ENCODE measurements at regions not wholly inside any gene's neighbourhood (a gene's known extent, or its start where the extent isn't known, plus 50 kb on each side); places are given as distances from the start of the nearest gene placed in this dataset.

- no peak overlapping the region for H3K4me3 ChIP-seq (ENCODE audit: low read depth, low read length)
- no peak for DNase-seq (ENCODE audit: low read depth, low spot score)
- in situ Hi-C loops (cut with HindIII; ENCODE audit: low sequenced_read_pairs): no loop called here
- TF ChIP-seq CTCF (IDR thresholded peaks at IDR 0.05; ENCODE audit: low read depth, low read length): no peak
Measured at GRCh38 chr12:93174473-93174872, 203.3 kb upstream of the NUDT4 start.

GRCh38 chr12:93176165-93176564, 201.6 kb upstream of the NUDT4 start:
- TF ChIP-seq CTCF (IDR thresholded peaks at IDR 0.05; ENCODE audit: low read depth, low read length): no peak
- in situ Hi-C loops (cut with HindIII; ENCODE audit: low sequenced_read_pairs): no loop called here
- no peak overlapping the region for H3K4me3 ChIP-seq (ENCODE audit: low read depth, low read length)
- peak; percentile 48 for DNase-seq (ENCODE audit: low read depth, low spot score)

- H3K4me3 ChIP-seq (ENCODE audit: low read depth, low read length): no peak overlapping the region
- in situ Hi-C loops (cut with HindIII; ENCODE audit: low sequenced_read_pairs): no loop called here
- no peak for DNase-seq (ENCODE audit: low read depth, low spot score)
Measured at GRCh38 chr12:93176610-93177126, 201.1 kb upstream of the NUDT4 start.

GRCh38 chr12:93177208-93178153, 200.2 kb upstream of the NUDT4 start:
- no peak overlapping the region for H3K4me3 ChIP-seq (ENCODE audit: low read depth, low read length)
- in situ Hi-C loops (cut with HindIII; ENCODE audit: low sequenced_read_pairs): no loop called here
- TF ChIP-seq CTCF (IDR thresholded peaks at IDR 0.05; ENCODE audit: low read depth, low read length): no peak
- DNase-seq (ENCODE audit: low read depth, low spot score): no peak

More at GRCh38 chr12:93176610-93177126, 201.1 kb upstream of the NUDT4 start:
- no peak for TF ChIP-seq CTCF (IDR thresholded peaks at IDR 0.05; ENCODE audit: low read depth, low read length)

- no peak overlapping the region for H3K4me3 ChIP-seq (ENCODE audit: low read depth, low read length)
- DNase-seq (ENCODE audit: low read depth, low spot score): no peak
- no peak for TF ChIP-seq CTCF (IDR thresholded peaks at IDR 0.05; ENCODE audit: low read depth, low read length)
- in situ Hi-C loops (cut with HindIII; ENCODE audit: low sequenced_read_pairs): no loop called here
Measured at GRCh38 chr12:93178154-93178878, 199.4 kb upstream of the NUDT4 start.

- no peak overlapping the region for H3K4me3 ChIP-seq (ENCODE audit: low read depth, low read length)
- TF ChIP-seq CTCF (IDR thresholded peaks at IDR 0.05; ENCODE audit: low read depth, low read length): no peak
- DNase-seq (ENCODE audit: low read depth, low spot score): no peak
- in situ Hi-C loops (cut with HindIII; ENCODE audit: low sequenced_read_pairs): no loop called here
Measured at GRCh38 chr12:93179792-93180191, 197.9 kb upstream of the NUDT4 start.
